H1 (cell line): ENCODE measurements at regions not wholly inside any gene's neighbourhood (a gene's known extent, or its start where the extent isn't known, plus 50 kb on each side); places are given as distances from the start of the nearest gene placed in this dataset.

Experiments used
- CTCF ChIA-PET: fragments of 300-600 bp; sonication (Branson Sonifier 250); formaldehyde crosslinking; loops from one replicate; lab custom pipeline; 2021; ENCODE audit not compliant: partially characterized antibody; lab: Charles Lee
- POLR2A ChIA-PET: fragments of 300-600 bp; sonication (Branson Sonifier 250); formaldehyde crosslinking; loops from one replicate; lab custom pipeline; 2021; ENCODE audit warnings: inconsistent platforms; ENCODE audit not compliant: partially characterized antibody; lab: Charles Lee
- DNase-seq, 2 experiments: peaks; one replicate each; pipeline versions ENCODE4 v3.0.0 to v3.0.0-alpha.2; 2010 to 2022; ENCODE audit warnings: low spot score in 2 of 2, low read depth in 1 of 2, mixed read lengths in 1 of 2
- FAIRE-seq: peaks from 2 replicates; lab custom pipeline; 2011; peaks lifted over from hg19 to GRCh38; lab: Jason Lieb, UNC
- H2AFZ ChIP-seq: 2 replicates; pipeline ENCODE4 v1.8.1; 2012; ENCODE audit warnings: low read length, inconsistent platforms
- H2AK5ac ChIP-seq: 2 replicates; pipeline ENCODE4 v1.6.1; 2013; ENCODE audit warnings: low read depth, low read length
- H2BK120ac ChIP-seq: replicated peaks from 2 replicates; pipeline ENCODE3; 2013; ENCODE audit warnings: low read depth, low read length, inconsistent platforms
- H2BK12ac ChIP-seq: 2 replicates; pipeline ENCODE4 v1.6.1; 2013; ENCODE audit warnings: low read depth, low read length
- H2BK15ac ChIP-seq: 2 replicates; pipeline ENCODE4 v1.6.1; 2013; ENCODE audit warnings: low read length
- H2BK20ac ChIP-seq: 2 replicates; pipeline ENCODE4 v1.6.1; 2013; ENCODE audit warnings: low read length
- H2BK5ac ChIP-seq: 2 replicates; pipeline ENCODE4 v1.6.1; 2013; ENCODE audit warnings: low read depth, low read length
- H3K14ac ChIP-seq: 2 replicates; pipeline ENCODE4 v1.6.1; 2013; ENCODE audit warnings: inconsistent platforms; ENCODE audit not compliant: insufficient read length
- H3K18ac ChIP-seq: 2 replicates; pipeline ENCODE4 v1.6.1; 2013; ENCODE audit warnings: low read length; ENCODE audit errors: extremely low read depth
- H3K23ac ChIP-seq: 2 replicates; pipeline ENCODE4 v1.6.1; 2013; ENCODE audit warnings: inconsistent platforms; ENCODE audit not compliant: insufficient read length
- H3K23me2 ChIP-seq: 2 replicates; pipeline ENCODE4 v1.6.1; 2013; ENCODE audit warnings: low read depth, low read length
- H3K27ac ChIP-seq: 2 replicates; pipeline ENCODE4 v1.6.1; 2011; ENCODE audit warnings: low read depth, low read length, inconsistent platforms
- H3K27me3 ChIP-seq, 4 experiments: replicated peaks in 1 of 4; 1 replicate in 1 of 4; 2 replicates in 3 of 4; pipeline versions ENCODE4 v1.6.1 to v1.8.1; 2011 to 2013; ENCODE audit warnings: low read length in 3 of 4, mild to moderate bottlenecking in 3 of 4, inconsistent platforms in 2 of 4, mixed read lengths in 2 of 4, moderate library complexity in 1 of 4; ENCODE audit not compliant: control insufficient read depth in 3 of 4, insufficient read depth in 3 of 4; ENCODE audit errors: extremely low read depth in 1 of 4
- H3K36me3 ChIP-seq, 4 experiments: 2 replicates each; pipeline versions ENCODE4 v1.6.1 to v1.8.1; 2011 to 2013; ENCODE audit warnings: mild to moderate bottlenecking in 4 of 4, low read length in 3 of 4, moderate library complexity in 2 of 4, control low read depth in 1 of 4, inconsistent platforms in 1 of 4; ENCODE audit not compliant: insufficient read depth in 4 of 4, control insufficient read depth in 2 of 4
- H3K4ac ChIP-seq: replicated peaks from 2 replicates; pipeline ENCODE3; 2013; ENCODE audit warnings: low read length, low read depth, mixed read lengths, inconsistent platforms; ENCODE audit not compliant: insufficient read length
- H3K4me1 ChIP-seq, 4 experiments: replicated peaks in 1 of 4; 1 replicate in 1 of 4; 2 replicates in 3 of 4; pipeline versions ENCODE4 v1.6.1 to v1.8.1; 2011 to 2013; ENCODE audit warnings: low read length in 3 of 4, inconsistent platforms in 2 of 4, mixed read lengths in 1 of 4; ENCODE audit not compliant: insufficient read depth in 4 of 4, control insufficient read depth in 3 of 4
- H3K4me2 ChIP-seq, 2 experiments: 2 replicates each; pipeline versions ENCODE4 v1.6.1 to v1.8.1; 2011 to 2013; ENCODE audit warnings: low read depth in 2 of 2, low read length in 2 of 2, control low read depth in 1 of 2, inconsistent platforms in 1 of 2, mild to moderate bottlenecking in 1 of 2; ENCODE audit not compliant: insufficient read depth in 1 of 2
- H3K4me3 ChIP-seq, 4 experiments: fragments of 200-600, 300-600 bp in 1 of 4; sonication (generic), shearing (Covaris generic), sonication (Bioruptor Twin) in 1 of 4; 2 replicates each; pipeline versions ENCODE4 v1.5.1 to v1.8.1; 2011 to 2016; ENCODE audit warnings: low read length in 4 of 4, low read depth in 3 of 4, control low read depth in 2 of 4, inconsistent platforms in 2 of 4, mild to moderate bottlenecking in 2 of 4, mixed read lengths in 1 of 4, moderate library complexity in 1 of 4; ENCODE audit not compliant: insufficient read depth in 2 of 4; ENCODE audit errors: extremely low read depth in 1 of 4
- H3K56ac ChIP-seq: replicated peaks from 2 replicates; pipeline ENCODE3; 2013; ENCODE audit warnings: low read depth, mild to moderate bottlenecking, mixed read lengths, low read length, inconsistent platforms; ENCODE audit not compliant: insufficient read length
- H3K79me1 ChIP-seq: 2 replicates; pipeline ENCODE4 v1.6.1; 2013; ENCODE audit warnings: low read depth, low read length, control low read depth
- H3K79me2 ChIP-seq, 2 experiments: 2 replicates each; pipeline versions ENCODE4 v1.6.1 to v1.8.1; 2012 to 2013; ENCODE audit warnings: low read length in 2 of 2, mild to moderate bottlenecking in 2 of 2, inconsistent platforms in 1 of 2; ENCODE audit not compliant: insufficient read depth in 2 of 2, control insufficient read depth in 1 of 2
- H3K9ac ChIP-seq, 4 experiments: replicated peaks in 1 of 4; 1 replicate in 1 of 4; 2 replicates in 3 of 4; pipeline versions ENCODE4 v1.6.1 to v1.8.1; 2011 to 2013; ENCODE audit warnings: low read depth in 3 of 4, low read length in 3 of 4, control low read depth in 2 of 4, mild to moderate bottlenecking in 2 of 4, moderate library complexity in 2 of 4, inconsistent platforms in 1 of 4; ENCODE audit errors: extremely low read depth in 1 of 4
- H3K9me3 ChIP-seq, 2 experiments: 2 replicates each; pipeline versions ENCODE4 v1.6.1 to v1.8.1; 2012 to 2013; ENCODE audit warnings: mild to moderate bottlenecking in 2 of 2, moderate library complexity in 2 of 2, control low read depth in 1 of 2, inconsistent platforms in 1 of 2, low read depth in 1 of 2, low read length in 1 of 2, mixed read lengths in 1 of 2; ENCODE audit not compliant: insufficient read depth in 2 of 2
- H4K20me1 ChIP-seq, 2 experiments: replicated peaks in 1 of 2; 2 replicates each; pipeline versions ENCODE3 to v1.8.1; 2011 to 2013; ENCODE audit warnings: inconsistent platforms in 2 of 2, low read length in 2 of 2, mild to moderate bottlenecking in 1 of 2; ENCODE audit not compliant: insufficient read depth in 2 of 2, control insufficient read depth in 1 of 2
- H4K5ac ChIP-seq: 2 replicates; pipeline ENCODE4 v1.6.1; 2013; ENCODE audit warnings: low read length, low read depth, mixed read lengths, inconsistent platforms; ENCODE audit not compliant: insufficient read length
- H4K8ac ChIP-seq: 2 replicates; pipeline ENCODE4 v1.8.0; 2013; ENCODE audit warnings: mild to moderate bottlenecking, moderate library complexity, low read length, inconsistent platforms; ENCODE audit not compliant: insufficient read depth; ENCODE audit errors: extremely low read depth
- H4K91ac ChIP-seq: replicated peaks from 2 replicates; pipeline ENCODE3; 2013; ENCODE audit warnings: low read length, mixed read lengths, inconsistent platforms; ENCODE audit not compliant: insufficient read length
- CREB1 ChIP-seq: IDR thresholded peaks from 2 replicates; pipeline ENCODE4 v1.6.1; 2012; ENCODE audit warnings: inconsistent platforms
- WGBS, 2 experiments: shearing (Covaris generic) in 1 of 2; methylation state at CpG; one replicate each; pipeline versions ENCODE4 v1.1.6 to v1.1.7; 2013 to 2015; ENCODE audit warnings: low lambda C conversion rate in 2 of 2, mixed read lengths in 2 of 2, inconsistent platforms in 1 of 2, low coverage in 1 of 2, missing lambda C conversion rate in 1 of 2; ENCODE audit not compliant: insufficient replicate concordance in 2 of 2, insufficient coverage in 1 of 2, insufficient read length in 1 of 2; ENCODE audit errors: extremely low coverage in 1 of 2, missing lambda C conversion rate in 1 of 2; 5-methylcytosine and 5-hydroxymethylcytosine counted together

- Histone ChIP-seq H3K56ac (no peak overlapping the region), H3K14ac (no peak overlapping the region), H3K23ac (no peak overlapping the region), H4K5ac (no peak overlapping the region), H3K36me3 (peaks cover 0 to 3% (median 0%) of the 10 kb centered on the region in 4 experiments; a peak in 1 of 8 replicates), H2BK20ac (no peak overlapping the region), H2BK5ac (no peak overlapping the region), H4K91ac (no peak overlapping the region), H2AFZ (no peak overlapping the region), H2AK5ac (no peak overlapping the region), H2BK15ac (no peak overlapping the region), H3K23me2 (no peaks in the 10 kb centered on the region), H3K79me2 (no peaks in the 10 kb centered on the region), H4K8ac (no peak overlapping the region), H3K4me3 (no peak overlapping the region), H3K4me1 (peaks cover 0 to 3% (median 3%) of the 10 kb centered on the region in 4 experiments; a peak in 4 of 7 replicates), H3K27ac (no peak overlapping the region), H4K20me1 (no peaks in the 10 kb centered on the region), H3K9ac (no peak overlapping the region), H3K4me2 (no peak overlapping the region), H3K79me1 (no peaks in the 10 kb centered on the region), H3K27me3 (no peaks in the 10 kb centered on the region), H2BK120ac (no peak overlapping the region), H3K4ac (no peak overlapping the region), H3K18ac (no peak overlapping the region), H3K9me3 (peaks cover 4 to 5% of the 10 kb centered on the region in 2 experiments; a peak in 1 of 4 replicates), H2BK12ac (no peak overlapping the region)
- FAIRE-seq: no peak
- ChIA-PET POLR2A (no interaction called here), CTCF (no interaction called here)
- WGBS, 2 experiments: 100% methylated on average over 2 of the region's 2 CpGs; no CpG with 5 or more reads in 1 of the 2 experiments
- no peak for TF ChIP-seq CREB1
- DNase-seq: no peak
These were observed 301.4 kb upstream of the IRAK1BP1 start for GRCh38 chr6:78565997-78566396.
